SK-N-SH (cell line): ENCODE measurements at regions not wholly inside any gene's neighbourhood (a gene's known extent, or its start where the extent isn't known, plus 50 kb on each side); places are given as distances from the start of the nearest gene placed in this dataset.

ENCODE experiments used
- CTCF ChIP-seq: fragments of 200-600 bp; sonication (generic); IDR thresholded peaks from 2 replicates; pipeline ENCODE4 v1.6.1; 2017; ENCODE audit warnings: antibody characterized with exemption, mild to moderate bottlenecking, moderate library complexity
- ELF1 ChIP-seq: IDR thresholded peaks from 2 replicates; pipeline ENCODE4 v1.4.0; 2012
- EP300 ChIP-seq, 2 experiments: IDR thresholded peaks; 2 replicates each; pipeline versions ENCODE4 v1.4.0 to v1.6.1; 2012; ENCODE audit warnings: borderline replicate concordance in 1 of 2, low read depth in 1 of 2, low read length in 1 of 2
- EZH2phosphoT487 ChIP-seq: fragments of 200-600 bp; sonication (generic); IDR thresholded peaks from 2 replicates; pipeline ENCODE4 v1.6.1; 2017; ENCODE audit warnings: low read depth, mixed run types, mild to moderate bottlenecking, antibody characterized with exemption, moderate library complexity, borderline replicate concordance
- GABPA ChIP-seq: IDR thresholded peaks from 2 replicates; pipeline ENCODE4 v1.4.0; 2012; ENCODE audit warnings: low read depth, mild to moderate bottlenecking
- MAX ChIP-seq: IDR thresholded peaks from 2 replicates; pipeline ENCODE4 v1.4.0; 2012; ENCODE audit warnings: low read depth
- NFIC ChIP-seq: IDR thresholded peaks from 2 replicates; pipeline ENCODE4 v1.4.0; 2012; ENCODE audit warnings: borderline replicate concordance
- RAD21 ChIP-seq: IDR thresholded peaks from 2 replicates; pipeline ENCODE4 v1.6.1; 2012; ENCODE audit warnings: mild to moderate bottlenecking, low read length
- ZBTB33 ChIP-seq: IDR thresholded peaks from 2 replicates; pipeline ENCODE4 v1.4.0; 2012; ENCODE audit warnings: low read depth, borderline replicate concordance

GRCh38 chr4:182113779-182114178 lies 129.4 kb upstream of the TENM3 start:
- TF ChIP-seq EP300 (IDR thresholded peaks at IDR 0.05; ENCODE audit: borderline replicate concordance in 1 of 2, low read depth in 1 of 2, low read length in 1 of 2) (no peak), MAX (no peak), GABPA (no peak), CTCF (no peak), RAD21 (no peak), ELF1 (no peak), NFIC (no peak), EZH2phosphoT487 (no peak), ZBTB33 (no peak)
